IMR-90 (cell line): ENCODE measurements at regions not wholly inside any gene's neighbourhood (a gene's known extent, or its start where the extent isn't known, plus 50 kb on each side); places are given as distances from the start of the nearest gene placed in this dataset.
A peak's percentile ranks its signal among the peaks of the same experiment; 100 is the strongest.

ENCODE experiments used
- ATAC-seq: fragments of 200-7000 bp; cut with Tn5 transposase; 2 replicates; pipeline ENCODE4 v1.9.1; 2020; ENCODE audit warnings: low read depth, mild to moderate bottlenecking, moderate library complexity
- BruUV-seq: library from RNA; stranded (reverse); fragments of 400-500 nt; replicated peaks from 2 replicates; lab custom pipeline; 2021; lab: Mats Ljungman, UMichigan
- CTCF ChIA-PET: fragments of 300-600 bp; formaldehyde crosslinking; extraction: SDS; loops from one replicate; lab custom pipeline; 2021; ENCODE audit warnings: antibody characterized with exemption; lab: Yijun Ruan, JAX
- POLR2A ChIA-PET: fragments of 300-600 bp; sonication (Branson Sonifier 250); formaldehyde crosslinking; loops from one replicate; lab custom pipeline; 2022; ENCODE audit warnings: antibody characterized with exemption; ENCODE audit not compliant: unreplicated experiment; lab: Charles Lee
- DNase-seq: peaks from one replicate; pipeline ENCODE4 v3.0.0; 2013
- H2AFZ ChIP-seq: replicated peaks from 2 replicates; pipeline ENCODE3; 2013; ENCODE audit warnings: low read length, mild to moderate bottlenecking; ENCODE audit not compliant: poor library complexity
- H2AK5ac ChIP-seq: 2 replicates; pipeline ENCODE4 v1.6.1; 2013; ENCODE audit warnings: low read depth, low read length, inconsistent platforms
- H2AK9ac ChIP-seq: replicated peaks from 2 replicates; pipeline ENCODE3; 2013; ENCODE audit warnings: mild to moderate bottlenecking, low read depth, low read length, moderate library complexity; ENCODE audit not compliant: poor library complexity
- H2BK120ac ChIP-seq: 2 replicates; pipeline ENCODE4 v1.6.1; 2013; ENCODE audit warnings: low read depth, low read length, inconsistent platforms
- H2BK15ac ChIP-seq: 3 replicates; pipeline ENCODE4 v1.6.1; 2013; ENCODE audit warnings: low read depth, low read length, inconsistent platforms
- H2BK20ac ChIP-seq: 2 replicates; pipeline ENCODE4 v1.6.1; 2013; ENCODE audit warnings: low read depth, mild to moderate bottlenecking, inconsistent platforms, low read length, moderate library complexity
- H2BK5ac ChIP-seq: 2 replicates; pipeline ENCODE4 v1.6.1; 2013; ENCODE audit warnings: mild to moderate bottlenecking, low read depth, low read length, inconsistent platforms; ENCODE audit not compliant: poor library complexity, severe bottlenecking
- H3K14ac ChIP-seq: replicated peaks from 2 replicates; pipeline ENCODE4 v1.6.1; 2013; ENCODE audit warnings: low read depth, low read length, inconsistent platforms
- H3K18ac ChIP-seq: 2 replicates; pipeline ENCODE4 v1.6.1; 2013; ENCODE audit warnings: low read depth, low read length, control low read depth
- H3K23ac ChIP-seq: 2 replicates; pipeline ENCODE4 v1.6.1; 2013; ENCODE audit warnings: low read depth, low read length, inconsistent platforms
- H3K27ac ChIP-seq: 2 replicates; pipeline ENCODE4 v1.5.1; 2013; ENCODE audit warnings: mild to moderate bottlenecking, control low read depth, low read length; ENCODE audit not compliant: insufficient read depth
- H3K27me3 ChIP-seq: 2 replicates; pipeline ENCODE4 v1.6.1; 2013; ENCODE audit warnings: low read length; ENCODE audit not compliant: control insufficient read depth, insufficient read depth
- H3K36me3 ChIP-seq: 2 replicates; pipeline ENCODE4 v1.6.1; 2013; ENCODE audit warnings: low read length, mixed read lengths; ENCODE audit not compliant: control insufficient read depth, insufficient read depth
- H3K4ac ChIP-seq: 2 replicates; pipeline ENCODE4 v1.6.1; 2013; ENCODE audit warnings: low read depth, low read length, inconsistent platforms
- H3K4me1 ChIP-seq: 2 replicates; pipeline ENCODE4 v1.6.1; 2013; ENCODE audit warnings: low read length, mixed read lengths; ENCODE audit not compliant: control insufficient read depth, insufficient read depth
- H3K4me2 ChIP-seq: 2 replicates; pipeline ENCODE4 v1.6.1; 2013; ENCODE audit warnings: low read depth, mild to moderate bottlenecking, control low read depth, low read length, moderate library complexity
- H3K4me3 ChIP-seq: 2 replicates; pipeline ENCODE4 v1.5.1; 2013; ENCODE audit warnings: low read depth, mild to moderate bottlenecking, control low read depth, low read length, moderate library complexity; ENCODE audit not compliant: insufficient read depth
- H3K56ac ChIP-seq: 2 replicates; pipeline ENCODE4 v1.6.1; 2013; ENCODE audit warnings: low read length, inconsistent platforms; ENCODE audit not compliant: insufficient read depth; ENCODE audit errors: extremely low read depth
- H3K79me1 ChIP-seq, 2 experiments: 2 replicates each; pipeline ENCODE4 v1.6.1; 2013; ENCODE audit warnings: low read length in 2 of 2, inconsistent platforms in 1 of 2, low read depth in 1 of 2
- H3K9ac ChIP-seq: 2 replicates; pipeline ENCODE4 v1.6.1; 2013; ENCODE audit warnings: low read depth, low read length, control low read depth
- H3K9me1 ChIP-seq: 2 replicates; pipeline ENCODE4 v1.6.1; 2013; ENCODE audit warnings: low read length, inconsistent platforms; ENCODE audit not compliant: insufficient read depth
- H3K9me3 ChIP-seq: 2 replicates; pipeline ENCODE4 v1.6.1; 2013; ENCODE audit warnings: low read length; ENCODE audit not compliant: control insufficient read depth, insufficient read depth
- H4K20me1 ChIP-seq: 2 replicates; pipeline ENCODE4 v1.6.1; 2013; ENCODE audit warnings: low read length, inconsistent platforms; ENCODE audit not compliant: insufficient read depth
- H4K5ac ChIP-seq: 2 replicates; pipeline ENCODE4 v1.6.1; 2013; ENCODE audit warnings: mild to moderate bottlenecking, low read depth, low read length, control low read depth
- H4K8ac ChIP-seq, 2 experiments: 2 replicates each; pipeline ENCODE4 v1.6.1; 2013; ENCODE audit warnings: low read depth in 2 of 2, low read length in 2 of 2, control low read depth in 1 of 2, inconsistent platforms in 1 of 2
- H4K91ac ChIP-seq: 2 replicates; pipeline ENCODE4 v1.6.1; 2013; ENCODE audit warnings: low read depth, low read length, inconsistent platforms; ENCODE audit not compliant: insufficient read depth
- BHLHE40 ChIP-seq: fragments of 150-350 bp; IDR thresholded peaks from 2 replicates; pipeline ENCODE4 v1.6.1; 2016; ENCODE audit warnings: mild to moderate bottlenecking, low read depth, low read length
- CEBPB ChIP-seq: IDR thresholded peaks from 2 replicates; pipeline ENCODE4 v1.6.1; 2012; ENCODE audit warnings: low read depth, low read length, improper control_type of control experiment
- CHD1 ChIP-seq: IDR thresholded peaks from 2 replicates; pipeline ENCODE4 v1.6.1; 2012; ENCODE audit warnings: low read depth, low read length, improper control_type of control experiment
- FOS ChIP-seq: fragments of 150-350 bp; IDR thresholded peaks from 2 replicates; pipeline ENCODE4 v1.6.1; 2016; ENCODE audit warnings: low read depth, low read length
- MAFK ChIP-seq: IDR thresholded peaks from 2 replicates; pipeline ENCODE4 v1.6.1; 2012; ENCODE audit warnings: low read depth, low read length, improper control_type of control experiment
- MAZ ChIP-seq: IDR thresholded peaks from 2 replicates; pipeline ENCODE4 v1.6.1; 2012; ENCODE audit warnings: low read depth, mild to moderate bottlenecking, low read length, improper control_type of control experiment, moderate library complexity, borderline replicate concordance
- MXI1 ChIP-seq: IDR thresholded peaks from 2 replicates; pipeline ENCODE4 v1.6.1; 2012; ENCODE audit warnings: low read depth, mild to moderate bottlenecking, low read length, moderate library complexity, borderline replicate concordance
- NFE2L2 ChIP-seq: fragments of 150-350 bp; IDR thresholded peaks from 2 replicates; pipeline ENCODE4 v1.6.1; 2016; ENCODE audit warnings: low read depth, mild to moderate bottlenecking, low read length
- POLR2A ChIP-seq: IDR thresholded peaks from 2 replicates; pipeline ENCODE4 v1.6.1; 2012; ENCODE audit warnings: mild to moderate bottlenecking, low read depth, low read length
- RAD21 ChIP-seq: IDR thresholded peaks from 2 replicates; pipeline ENCODE4 v1.6.1; 2012; ENCODE audit warnings: low read length, improper control_type of control experiment
- RCOR1 ChIP-seq: IDR thresholded peaks from 2 replicates; pipeline ENCODE4 v1.6.1; 2012; ENCODE audit warnings: mild to moderate bottlenecking, low read length, improper control_type of control experiment; ENCODE audit not compliant: insufficient replicate concordance
- RFX5 ChIP-seq: IDR thresholded peaks from 2 replicates; pipeline ENCODE4 v1.8.0; 2012; ENCODE audit warnings: low read depth, mild to moderate bottlenecking, low read length, moderate library complexity
- SMC3 ChIP-seq: fragments of 150-350 bp; IDR thresholded peaks from 2 replicates; pipeline ENCODE4 v1.6.1; 2016; ENCODE audit warnings: low read depth, mild to moderate bottlenecking, antibody characterized with exemption, low read length, moderate library complexity
- WGBS, 2 experiments: methylation state at CpG; one replicate each; pipeline versions ENCODE4 v1.1.5 to v1.1.7; 2013; ENCODE audit warnings: missing lambda C conversion rate in 2 of 2; ENCODE audit not compliant: insufficient read length in 1 of 2; ENCODE audit errors: extremely low coverage in 2 of 2; 5-methylcytosine and 5-hydroxymethylcytosine counted together
- dilution Hi-C: fragments of 300-500 bp; cut with HindIII; formaldehyde crosslinking; loops from one replicate; pipeline ENCODE4 v1.14.3; 2018; ENCODE audit warnings: low sequenced_read_pairs; ENCODE audit not compliant: unreplicated experiment
- in situ Hi-C: fragments of 300-500 bp; cut with MboI; formaldehyde crosslinking; loops from 3 replicates; pipeline ENCODE4 v1.14.3; 2019; ENCODE audit warnings: low sequenced_read_pairs, inconsistent platforms, mixed read lengths
- intact Hi-C: fragments of 100-400 bp; cut with micrococcal nuclease; formaldehyde crosslinking; loops from 2 replicates; pipeline ENCODE4 v1.10.0; 2022
- TF ChIP-seq, protein P1 (sequence below): fragments of 150-350 bp; IDR thresholded peaks from 2 replicates; pipeline ENCODE4 v1.6.1; 2016; ENCODE audit warnings: low read depth, mild to moderate bottlenecking, low read length, moderate library complexity, borderline replicate concordance
- TF ChIP-seq, protein P2 (sequence below): conservative IDR thresholded peaks from 2 replicates; pipeline ENCODE4 v1.5.1; 2012; ENCODE audit warnings: mild to moderate bottlenecking, low read depth, low read length, improper control_type of control experiment
- TF ChIP-seq, protein P3 (sequence below): fragments of 150-350 bp; IDR thresholded peaks from 2 replicates; pipeline ENCODE4 v1.6.1; 2017; ENCODE audit warnings: mild to moderate bottlenecking, antibody characterized with exemption, low read length, low read depth

DNA sequence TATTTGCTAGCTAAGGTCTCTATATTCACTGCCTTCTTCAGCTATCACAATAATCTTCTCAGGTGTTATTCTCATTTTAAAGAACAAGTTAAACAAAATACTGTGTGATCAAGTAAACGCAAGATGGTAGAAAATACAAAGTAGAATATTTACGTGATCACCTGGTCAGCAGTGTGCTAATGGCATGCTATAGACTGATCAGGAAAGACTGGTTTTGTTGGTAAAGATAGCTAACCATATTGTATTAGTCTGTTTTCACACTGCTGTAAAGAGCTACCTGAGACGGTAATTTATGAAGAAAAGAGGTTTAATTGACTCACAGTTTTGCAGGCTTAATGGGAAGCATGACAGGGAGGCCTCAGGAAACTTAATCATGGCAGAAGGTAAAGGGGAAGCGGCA is 50.4 kb downstream of the ZBTB38 start:
- Histone ChIP-seq H4K20me1 (no peaks in the 10 kb centered on the region), H3K18ac (no peak overlapping the region; the same call in 1 of the 2 replicates), H3K23ac (no peak overlapping the region), H3K56ac (no peak overlapping the region), H3K4me3 (no peak overlapping the region), H3K4me2 (no peak overlapping the region), H3K14ac (no peak overlapping the region), H3K36me3 (peaks cover 53% of the 10 kb centered on the region), H3K9ac (no peak overlapping the region), H4K5ac (no peak overlapping the region), H3K4me1 (peaks cover 23% of the 10 kb centered on the region), H2BK20ac (no peak overlapping the region), H3K4ac (no peak overlapping the region), H2AK9ac (no peak overlapping the region), H2AK5ac (no peak overlapping the region), H2AFZ (no peak overlapping the region), H3K27me3 (no peaks in the 10 kb centered on the region), H4K8ac (peak overlapping the region in 1 of 2 experiments; percentile 14; a peak in 1 of 4 replicates), H2BK15ac (peak overlapping the region; percentile 28; the same call in 2 of the 3 replicates), H3K27ac (no peak overlapping the region), H3K9me3 (no peaks in the 10 kb centered on the region), H2BK120ac (no peak overlapping the region), H2BK5ac (peak overlapping the region; percentile 35), H3K9me1 (peaks cover 39% of the 10 kb centered on the region), H4K91ac (no peak overlapping the region), H3K79me1 (peaks cover 54 to 86% of the 10 kb centered on the region in 2 experiments)
- no peak for ATAC-seq
- in situ Hi-C loops: no loop called here
- intact Hi-C loops: no loop called here
- no TSS peak for BruUV-seq
- ChIA-PET POLR2A (no interaction called here), CTCF (no interaction called here)
- WGBS, 2 experiments: 80% methylated on average over 2 of the region's 4 CpGs; no CpG with 5 or more reads in 1 of the 2 experiments
- DNase-seq: no peak
- dilution Hi-C loops: no loop called here
- TF ChIP-seq CHD1 (no peak), MXI1 (no peak), NFE2L2 (no peak), SMC3 (no peak), FOS (no peak), BHLHE40 (no peak), POLR2A (no peak), MAZ (no peak), CEBPB (no peak), RCOR1 (no peak), MAFK (no peak), RFX5 (no peak), RAD21 (no peak)
- TF ChIP-seq, protein P1, sequence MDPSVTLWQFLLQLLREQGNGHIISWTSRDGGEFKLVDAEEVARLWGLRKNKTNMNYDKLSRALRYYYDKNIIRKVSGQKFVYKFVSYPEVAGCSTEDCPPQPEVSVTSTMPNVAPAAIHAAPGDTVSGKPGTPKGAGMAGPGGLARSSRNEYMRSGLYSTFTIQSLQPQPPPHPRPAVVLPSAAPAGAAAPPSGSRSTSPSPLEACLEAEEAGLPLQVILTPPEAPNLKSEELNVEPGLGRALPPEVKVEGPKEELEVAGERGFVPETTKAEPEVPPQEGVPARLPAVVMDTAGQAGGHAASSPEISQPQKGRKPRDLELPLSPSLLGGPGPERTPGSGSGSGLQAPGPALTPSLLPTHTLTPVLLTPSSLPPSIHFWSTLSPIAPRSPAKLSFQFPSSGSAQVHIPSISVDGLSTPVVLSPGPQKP: no peak
- TF ChIP-seq, protein P2, sequence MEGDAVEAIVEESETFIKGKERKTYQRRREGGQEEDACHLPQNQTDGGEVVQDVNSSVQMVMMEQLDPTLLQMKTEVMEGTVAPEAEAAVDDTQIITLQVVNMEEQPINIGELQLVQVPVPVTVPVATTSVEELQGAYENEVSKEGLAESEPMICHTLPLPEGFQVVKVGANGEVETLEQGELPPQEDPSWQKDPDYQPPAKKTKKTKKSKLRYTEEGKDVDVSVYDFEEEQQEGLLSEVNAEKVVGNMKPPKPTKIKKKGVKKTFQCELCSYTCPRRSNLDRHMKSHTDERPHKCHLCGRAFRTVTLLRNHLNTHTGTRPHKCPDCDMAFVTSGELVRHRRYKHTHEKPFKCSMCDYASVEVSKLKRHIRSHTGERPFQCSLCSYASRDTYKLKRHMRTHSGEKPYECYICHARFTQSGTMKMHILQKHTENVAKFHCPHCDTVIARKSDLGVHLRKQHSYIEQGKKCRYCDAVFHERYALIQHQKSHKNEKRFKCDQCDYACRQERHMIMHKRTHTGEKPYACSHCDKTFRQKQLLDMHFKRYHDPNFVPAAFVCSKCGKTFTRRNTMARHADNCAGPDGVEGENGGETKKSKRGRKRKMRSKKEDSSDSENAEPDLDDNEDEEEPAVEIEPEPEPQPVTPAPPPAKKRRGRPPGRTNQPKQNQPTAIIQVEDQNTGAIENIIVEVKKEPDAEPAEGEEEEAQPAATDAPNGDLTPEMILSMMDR: no peak
- TF ChIP-seq, protein P3, sequence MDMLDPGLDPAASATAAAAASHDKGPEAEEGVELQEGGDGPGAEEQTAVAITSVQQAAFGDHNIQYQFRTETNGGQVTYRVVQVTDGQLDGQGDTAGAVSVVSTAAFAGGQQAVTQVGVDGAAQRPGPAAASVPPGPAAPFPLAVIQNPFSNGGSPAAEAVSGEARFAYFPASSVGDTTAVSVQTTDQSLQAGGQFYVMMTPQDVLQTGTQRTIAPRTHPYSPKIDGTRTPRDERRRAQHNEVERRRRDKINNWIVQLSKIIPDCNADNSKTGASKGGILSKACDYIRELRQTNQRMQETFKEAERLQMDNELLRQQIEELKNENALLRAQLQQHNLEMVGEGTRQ: no peak
